H9 (cell line): ENCODE measurements at regions not wholly inside any gene's neighbourhood (a gene's known extent, or its start where the extent isn't known, plus 50 kb on each side); places are given as distances from the start of the nearest gene placed in this dataset.

ENCODE experiments used
- DNase-seq: peaks from one replicate; pipeline ENCODE4 v3.0.0-alpha.2; 2017
- H2AFZ ChIP-seq: one replicate; pipeline ENCODE4 v1.6.1; 2013; ENCODE audit warnings: mild to moderate bottlenecking, low read length, control low read depth, moderate library complexity
- H2AK5ac ChIP-seq: 2 replicates; pipeline ENCODE4 v1.6.1; 2013; ENCODE audit warnings: low read length, control low read depth, mixed read lengths; ENCODE audit not compliant: insufficient read length
- H2BK120ac ChIP-seq: one replicate; pipeline ENCODE4 v1.6.1; 2013; ENCODE audit warnings: low read depth, mild to moderate bottlenecking, low read length, control low read depth, inconsistent platforms; ENCODE audit not compliant: poor library complexity, severe bottlenecking
- H2BK12ac ChIP-seq: 2 replicates; pipeline ENCODE4 v1.6.1; 2013; ENCODE audit warnings: low read length, control low read depth, mixed read lengths, low read depth; ENCODE audit not compliant: insufficient read length
- H2BK15ac ChIP-seq: 2 replicates; pipeline ENCODE4 v1.6.1; 2013; ENCODE audit warnings: low read depth, low read length, control low read depth
- H2BK20ac ChIP-seq: one replicate; pipeline ENCODE4 v1.6.1; 2013; ENCODE audit warnings: low read depth, mild to moderate bottlenecking, low read length, control low read depth, inconsistent platforms; ENCODE audit not compliant: poor library complexity, severe bottlenecking
- H2BK5ac ChIP-seq: 2 replicates; pipeline ENCODE4 v1.6.1; 2013; ENCODE audit warnings: low read length, control low read depth, mixed read lengths; ENCODE audit not compliant: insufficient read length
- H3K14ac ChIP-seq: 2 replicates; pipeline ENCODE4 v1.6.1; 2013; ENCODE audit warnings: low read length, control low read depth; ENCODE audit not compliant: insufficient read depth
- H3K18ac ChIP-seq: 2 replicates; pipeline ENCODE4 v1.6.1; 2013; ENCODE audit warnings: low read depth, mild to moderate bottlenecking, mixed read lengths, low read length, control low read depth; ENCODE audit not compliant: insufficient read length
- H3K23ac ChIP-seq: 2 replicates; pipeline ENCODE4 v1.6.1; 2013; ENCODE audit warnings: low read length, control low read depth, mixed read lengths, low read depth; ENCODE audit not compliant: insufficient read length
- H3K23me2 ChIP-seq: 2 replicates; pipeline ENCODE4 v1.6.1; 2013; ENCODE audit warnings: low read depth, mild to moderate bottlenecking, mixed read lengths, low read length, control low read depth; ENCODE audit not compliant: insufficient read length, poor library complexity, severe bottlenecking
- H3K27ac ChIP-seq: 2 replicates; pipeline ENCODE4 v1.5.1; 2013; ENCODE audit warnings: low read length, control low read depth, mixed read lengths, low read depth; ENCODE audit not compliant: insufficient read length
- H3K27me3 ChIP-seq: 2 replicates; pipeline ENCODE4 v1.6.1; 2013; ENCODE audit warnings: low read length, control low read depth, inconsistent platforms; ENCODE audit not compliant: insufficient read depth
- H3K4ac ChIP-seq: 2 replicates; pipeline ENCODE4 v1.6.1; 2013; ENCODE audit warnings: low read depth, mild to moderate bottlenecking, control low read depth, inconsistent platforms, low read length, moderate library complexity
- H3K4me1 ChIP-seq: 2 replicates; pipeline ENCODE4 v1.6.1; 2013; ENCODE audit warnings: low read length, control low read depth, inconsistent platforms; ENCODE audit not compliant: insufficient read depth
- H3K4me2 ChIP-seq: 2 replicates; pipeline ENCODE4 v1.6.1; 2013; ENCODE audit warnings: low read length, control low read depth, mixed read lengths; ENCODE audit not compliant: insufficient read length, insufficient read depth
- H3K56ac ChIP-seq: 2 replicates; pipeline ENCODE4 v1.6.1; 2013; ENCODE audit warnings: low read depth, mild to moderate bottlenecking, mixed read lengths, low read length, control low read depth; ENCODE audit not compliant: insufficient read length
- H3K79me1 ChIP-seq: 2 replicates; pipeline ENCODE4 v1.6.1; 2013; ENCODE audit warnings: low read depth, mild to moderate bottlenecking, moderate library complexity, low read length, control low read depth, inconsistent platforms; ENCODE audit not compliant: insufficient read depth, poor library complexity, severe bottlenecking
- H3K79me2 ChIP-seq: 2 replicates; pipeline ENCODE4 v1.6.1; 2013; ENCODE audit warnings: low read length, control low read depth, inconsistent platforms; ENCODE audit not compliant: insufficient read depth
- H3K9ac ChIP-seq: 2 replicates; pipeline ENCODE4 v1.6.1; 2013; ENCODE audit warnings: low read length, control low read depth, mixed read lengths; ENCODE audit not compliant: insufficient read length; ENCODE audit errors: extremely low read depth
- H3K9me3 ChIP-seq: one replicate; pipeline ENCODE4 v1.6.1; 2013; ENCODE audit warnings: low read depth, low read length, inconsistent platforms; ENCODE audit not compliant: control insufficient read depth
- H3T11ph ChIP-seq: one replicate; pipeline ENCODE4 v1.6.1; 2013; ENCODE audit warnings: mild to moderate bottlenecking, low read length, control low read depth, inconsistent platforms
- H4K20me1 ChIP-seq: one replicate; pipeline ENCODE4 v1.6.1; 2013; ENCODE audit not compliant: control insufficient read depth, insufficient read length, insufficient read depth
- H4K5ac ChIP-seq: 2 replicates; pipeline ENCODE4 v1.6.1; 2013; ENCODE audit warnings: low read depth, mild to moderate bottlenecking, mixed read lengths, low read length, control low read depth; ENCODE audit not compliant: insufficient read length
- H4K8ac ChIP-seq: replicated peaks from 2 replicates; pipeline ENCODE4 v1.6.1; 2013; ENCODE audit warnings: low read length, control low read depth, mixed read lengths, low read depth; ENCODE audit not compliant: insufficient read length
- H4K91ac ChIP-seq: 2 replicates; pipeline ENCODE4 v1.6.1; 2013; ENCODE audit warnings: low read depth, mild to moderate bottlenecking, moderate library complexity, mixed read lengths, low read length, control low read depth; ENCODE audit not compliant: insufficient read length
- H3K27ac Mint-ChIP-seq, 3 experiments: 2 replicates in 2 of 3; 3 replicates in 1 of 3; pipeline ENCODE4 v1.8.0; 2020 to 2021; ENCODE audit warnings: mixed read lengths in 3 of 3, mild to moderate bottlenecking in 1 of 3, moderate library complexity in 1 of 3
- H3K27me3 Mint-ChIP-seq: 2 replicates; pipeline ENCODE4 v1.8.0; 2021; ENCODE audit warnings: low read depth, mild to moderate bottlenecking, moderate library complexity, mixed read lengths
- H3K36me3 Mint-ChIP-seq, 3 experiments: 2 replicates in 2 of 3; 3 replicates in 1 of 3; pipeline ENCODE4 v1.8.0; 2020 to 2021; ENCODE audit warnings: low read depth in 3 of 3, mixed read lengths in 3 of 3; ENCODE audit not compliant: insufficient read depth in 1 of 3
- H3K4me1 Mint-ChIP-seq, 2 experiments: 2 replicates each; pipeline ENCODE4 v1.8.0; 2020; ENCODE audit warnings: mixed read lengths in 2 of 2
- H3K4me3 Mint-ChIP-seq, 2 experiments: 2 replicates in 1 of 2; 3 replicates in 1 of 2; pipeline ENCODE4 v1.8.0; 2020 to 2021; ENCODE audit warnings: mild to moderate bottlenecking in 2 of 2, mixed read lengths in 2 of 2, moderate library complexity in 1 of 2
- H3K9me3 Mint-ChIP-seq, 2 experiments: 2 replicates in 1 of 2; 3 replicates in 1 of 2; pipeline ENCODE4 v1.8.0; 2020; ENCODE audit warnings: mild to moderate bottlenecking in 2 of 2, mixed read lengths in 2 of 2, moderate library complexity in 1 of 2
- WGBS: extraction: QIAGEN DNeasy Blood & Tissue Kit; methylation state at CpG from one replicate; pipeline ENCODE4 v1.1.7; 2013; ENCODE audit warnings: missing lambda C conversion rate, low lambda C conversion rate, mixed read lengths; ENCODE audit not compliant: insufficient read length; ENCODE audit errors: extremely low coverage; 5-methylcytosine and 5-hydroxymethylcytosine counted together
- TF ChIP-seq, protein P1 (sequence below): fragments of 200-600 bp; sonication (generic); conservative IDR thresholded peaks from 3 replicates; pipeline ENCODE4 v1.8.0; 2021; ENCODE audit warnings: antibody characterized with exemption, mild to moderate bottlenecking

DNA sequence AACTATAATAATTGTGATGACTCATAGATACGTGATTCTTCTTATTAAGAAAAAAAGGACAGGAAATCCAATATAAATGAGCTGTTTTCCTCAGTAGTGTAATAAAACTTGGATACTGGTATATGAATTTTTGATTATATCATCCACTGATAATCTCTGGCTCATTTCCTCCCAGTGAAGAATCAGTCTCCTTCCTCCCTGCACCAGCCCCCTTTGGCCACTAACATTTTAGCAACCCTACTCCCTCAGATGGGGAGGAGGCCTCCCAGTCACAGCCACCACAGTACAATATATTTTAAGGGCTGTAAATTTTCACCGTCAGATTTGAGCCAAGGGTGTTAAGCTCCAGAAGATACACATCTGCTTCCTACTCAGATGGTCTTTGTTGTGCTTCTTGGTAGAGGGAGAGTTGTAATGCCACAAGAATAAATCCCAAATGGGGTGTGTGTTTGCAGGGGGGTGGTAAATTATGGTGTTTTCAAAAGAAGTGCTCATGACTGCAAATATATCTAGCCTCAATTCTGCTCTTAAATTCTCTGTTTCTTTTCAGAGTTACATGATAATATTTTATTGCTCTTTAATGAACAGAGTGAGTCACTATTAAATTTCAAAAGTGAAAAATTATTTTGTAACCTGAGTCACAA is 153.5 kb downstream of the HLX start:
- Histone ChIP-seq H4K91ac (no peak overlapping the region), H3K14ac (no peak overlapping the region), H2AK5ac (no peak overlapping the region), H3K4me2 (no peak overlapping the region), H3K56ac (no peak overlapping the region), H4K8ac (no peak overlapping the region), H3T11ph (no peak overlapping the region), H3K23ac (no peak overlapping the region), H3K4ac (no peak overlapping the region), H3K9ac (no peak overlapping the region), H2BK120ac (no peak overlapping the region), H3K23me2 (no peaks in the 10 kb centered on the region), H3K27me3 (no peaks in the 10 kb centered on the region), H4K5ac (no peak overlapping the region), H3K18ac (no peak overlapping the region), H2BK5ac (no peak overlapping the region), H2BK12ac (no peak overlapping the region), H3K27ac (no peak overlapping the region), H4K20me1 (no peaks in the 10 kb centered on the region), H2BK15ac (no peak overlapping the region), H3K9me3 (no peaks in the 10 kb centered on the region), H3K4me1 (no peaks in the 10 kb centered on the region; the same call in 1 of the 2 replicates), H2AFZ (no peak overlapping the region), H3K79me1 (no peaks in the 10 kb centered on the region), H3K79me2 (no peaks in the 10 kb centered on the region), H2BK20ac (no peak overlapping the region)
- no peak for DNase-seq
- H3K27me3 Mint-ChIP-seq: no peaks in the 10 kb centered on the region
- TF ChIP-seq, protein P1, sequence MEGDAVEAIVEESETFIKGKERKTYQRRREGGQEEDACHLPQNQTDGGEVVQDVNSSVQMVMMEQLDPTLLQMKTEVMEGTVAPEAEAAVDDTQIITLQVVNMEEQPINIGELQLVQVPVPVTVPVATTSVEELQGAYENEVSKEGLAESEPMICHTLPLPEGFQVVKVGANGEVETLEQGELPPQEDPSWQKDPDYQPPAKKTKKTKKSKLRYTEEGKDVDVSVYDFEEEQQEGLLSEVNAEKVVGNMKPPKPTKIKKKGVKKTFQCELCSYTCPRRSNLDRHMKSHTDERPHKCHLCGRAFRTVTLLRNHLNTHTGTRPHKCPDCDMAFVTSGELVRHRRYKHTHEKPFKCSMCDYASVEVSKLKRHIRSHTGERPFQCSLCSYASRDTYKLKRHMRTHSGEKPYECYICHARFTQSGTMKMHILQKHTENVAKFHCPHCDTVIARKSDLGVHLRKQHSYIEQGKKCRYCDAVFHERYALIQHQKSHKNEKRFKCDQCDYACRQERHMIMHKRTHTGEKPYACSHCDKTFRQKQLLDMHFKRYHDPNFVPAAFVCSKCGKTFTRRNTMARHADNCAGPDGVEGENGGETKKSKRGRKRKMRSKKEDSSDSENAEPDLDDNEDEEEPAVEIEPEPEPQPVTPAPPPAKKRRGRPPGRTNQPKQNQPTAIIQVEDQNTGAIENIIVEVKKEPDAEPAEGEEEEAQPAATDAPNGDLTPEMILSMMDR: no peak
- 0 out of 5 replicates have a peak, but pooled peaks cover 0 to 1% of the 10 kb centered on the region in 2 experiments for H3K9me3 Mint-ChIP-seq
- peaks cover 0 to 6% of the 10 kb centered on the region in 2 experiments; a peak in 3 of 4 replicates for H3K4me1 Mint-ChIP-seq
- WGBS: no CpG with 5 or more reads among the region's 2 CpGs
- no peak overlapping the region for H3K27ac Mint-ChIP-seq
- H3K36me3 Mint-ChIP-seq: no peaks in the 10 kb centered on the region
- no peak overlapping the region for H3K4me3 Mint-ChIP-seq
